Mesenchymal stem cell (in vitro differentiated cells and primary cell): ENCODE measurements at regions not wholly inside any gene's neighbourhood (a gene's known extent, or its start where the extent isn't known, plus 50 kb on each side); places are given as distances from the start of the nearest gene placed in this dataset.

ENCODE experiments used
- DNase-seq: peaks from one replicate; pipeline ENCODE4 v3.0.0-alpha.2; 2013
- H2AFZ ChIP-seq: one replicate; pipeline ENCODE4 v1.6.1; 2013; ENCODE audit warnings: low read depth, mild to moderate bottlenecking, control low read depth, inconsistent platforms, low read length, moderate library complexity
- H2AK5ac ChIP-seq: 2 replicates; pipeline ENCODE4 v1.6.1; 2013; ENCODE audit warnings: low read length, moderate library complexity, mild to moderate bottlenecking, inconsistent platforms; ENCODE audit not compliant: severe bottlenecking
- H2BK120ac ChIP-seq: one replicate; pipeline ENCODE4 v1.6.1; 2013; ENCODE audit warnings: low read depth, mild to moderate bottlenecking, inconsistent platforms, low read length, moderate library complexity
- H2BK12ac ChIP-seq, 2 experiments: one replicate each; pipeline ENCODE4 v1.6.1; 2013; ENCODE audit warnings: inconsistent platforms in 2 of 2, low read length in 2 of 2, mild to moderate bottlenecking in 2 of 2, moderate library complexity in 2 of 2, control low read depth in 1 of 2
- H2BK15ac ChIP-seq: one replicate; pipeline ENCODE4 v1.6.1; 2013; ENCODE audit warnings: mild to moderate bottlenecking, low read depth, inconsistent platforms; ENCODE audit not compliant: poor library complexity, severe bottlenecking
- H2BK5ac ChIP-seq: 2 replicates; pipeline ENCODE4 v1.6.1; 2013; ENCODE audit warnings: low read depth, mild to moderate bottlenecking, low read length, control low read depth, inconsistent platforms; ENCODE audit not compliant: poor library complexity, severe bottlenecking
- H3K14ac ChIP-seq, 2 experiments: one replicate each; pipeline ENCODE4 v1.6.1; 2013; ENCODE audit warnings: inconsistent platforms in 2 of 2, low read length in 2 of 2, control low read depth in 1 of 2, mild to moderate bottlenecking in 1 of 2, moderate library complexity in 1 of 2
- H3K18ac ChIP-seq, 2 experiments: one replicate each; pipeline ENCODE4 v1.6.1; 2013; ENCODE audit warnings: inconsistent platforms in 2 of 2, low read length in 2 of 2, control low read depth in 1 of 2, low read depth in 1 of 2, mild to moderate bottlenecking in 1 of 2
- H3K23ac ChIP-seq, 2 experiments: one replicate each; pipeline ENCODE4 v1.6.1; 2013; ENCODE audit warnings: inconsistent platforms in 2 of 2, low read length in 2 of 2, mild to moderate bottlenecking in 2 of 2, moderate library complexity in 2 of 2, control low read depth in 1 of 2
- H3K27ac ChIP-seq: 2 replicates; pipeline ENCODE4 v1.5.1; 2013; ENCODE audit warnings: mild to moderate bottlenecking, moderate library complexity, low read length, control low read depth, inconsistent platforms; ENCODE audit not compliant: poor library complexity, severe bottlenecking
- H3K27me3 ChIP-seq, 2 experiments: 2 replicates each; pipeline versions ENCODE4 v1.6.1 to v1.7.0; 2013; ENCODE audit warnings: low read length in 2 of 2, mild to moderate bottlenecking in 2 of 2, moderate library complexity in 2 of 2, control low read depth in 1 of 2, inconsistent platforms in 1 of 2; ENCODE audit not compliant: control insufficient read depth in 1 of 2, insufficient read depth in 1 of 2
- H3K36me3 ChIP-seq, 2 experiments: 2 replicates each; pipeline versions ENCODE4 v1.6.1 to v1.7.0; 2013; ENCODE audit warnings: low read length in 2 of 2, control low read depth in 1 of 2, inconsistent platforms in 1 of 2, low read depth in 1 of 2, mild to moderate bottlenecking in 1 of 2; ENCODE audit not compliant: insufficient read depth in 2 of 2, control insufficient read depth in 1 of 2
- H3K4ac ChIP-seq, 2 experiments: one replicate each; pipeline ENCODE4 v1.6.1; 2013; ENCODE audit warnings: inconsistent platforms in 2 of 2, low read length in 2 of 2, mild to moderate bottlenecking in 2 of 2, moderate library complexity in 2 of 2, control low read depth in 1 of 2, low read depth in 1 of 2
- H3K4me1 ChIP-seq: 2 replicates; pipeline ENCODE4 v1.6.1; 2013; ENCODE audit warnings: low read depth, low read length, control low read depth; ENCODE audit not compliant: control insufficient read depth, insufficient read depth
- H3K4me2 ChIP-seq: 2 replicates; pipeline ENCODE4 v1.6.1; 2013; ENCODE audit warnings: low read length, mild to moderate bottlenecking, inconsistent platforms; ENCODE audit not compliant: poor library complexity, severe bottlenecking
- H3K4me3 ChIP-seq, 2 experiments: 2 replicates each; pipeline versions ENCODE4 v1.5.1 to v1.7.0; 2013; ENCODE audit warnings: low read length in 2 of 2, mild to moderate bottlenecking in 2 of 2, control low read depth in 1 of 2, low read depth in 1 of 2; ENCODE audit not compliant: insufficient read depth in 1 of 2
- H3K79me1 ChIP-seq: replicated peaks from 2 replicates; pipeline ENCODE4 v1.6.1; 2013; ENCODE audit warnings: mild to moderate bottlenecking, control low read depth, low read length, inconsistent platforms; ENCODE audit not compliant: poor library complexity, severe bottlenecking
- H3K9ac ChIP-seq: 2 replicates; pipeline ENCODE4 v1.7.0; 2013; ENCODE audit warnings: mild to moderate bottlenecking, low read length, moderate library complexity
- H3K9me3 ChIP-seq: 2 replicates; pipeline ENCODE4 v1.7.0; 2013; ENCODE audit warnings: mild to moderate bottlenecking, low read length; ENCODE audit not compliant: control insufficient read depth
- H4K8ac ChIP-seq: one replicate; pipeline ENCODE4 v1.6.1; 2013; ENCODE audit warnings: inconsistent platforms, mild to moderate bottlenecking, low read length, moderate library complexity
- H4K91ac ChIP-seq: one replicate; pipeline ENCODE4 v1.6.1; 2013; ENCODE audit warnings: mild to moderate bottlenecking, low read length, inconsistent platforms
- WGBS: methylation state at CpG from one replicate; pipeline ENCODE4 v1.1.7; 2013; ENCODE audit warnings: mixed read lengths; 5-methylcytosine and 5-hydroxymethylcytosine counted together

GRCh38 chr3:166669781-166670180 lies 710.3 kb downstream of the ZBBX start:
- no peak overlapping the region for H3K23ac ChIP-seq
- H3K18ac ChIP-seq, result no peak overlapping the region
- H3K4me3 ChIP-seq, result no peak overlapping the region
- H2BK12ac ChIP-seq, result no peak overlapping the region
- H3K9ac ChIP-seq, result no peak overlapping the region
- no peak overlapping the region for H2AK5ac ChIP-seq
- no peaks in the 10 kb centered on the region for H3K79me1 ChIP-seq
- no peak overlapping the region for H2AFZ ChIP-seq
- no peaks in the 10 kb centered on the region for H3K4me1 ChIP-seq
- no peak overlapping the region for H2BK120ac ChIP-seq
- H3K36me3 ChIP-seq, result no peaks in the 10 kb centered on the region
- no peaks in the 10 kb centered on the region for H3K27me3 ChIP-seq
- no peak overlapping the region for H2BK5ac ChIP-seq
- no peak overlapping the region for H4K91ac ChIP-seq
- H2BK15ac ChIP-seq, result no peak overlapping the region
- DNase-seq, result no peak
- H3K27ac ChIP-seq, result no peak overlapping the region
- no peak overlapping the region for H3K4me2 ChIP-seq
- H4K8ac ChIP-seq, result no peak overlapping the region
- peaks cover 19% of the 10 kb centered on the region for H3K9me3 ChIP-seq
- H3K4ac ChIP-seq, result no peak overlapping the region
- H3K14ac ChIP-seq, result no peak overlapping the region

GRCh38 chr3:166663194-166663593 lies 716.9 kb downstream of the ZBBX start:
- Histone ChIP-seq H3K9me3 (peaks cover 29% of the 10 kb centered on the region), H3K79me1 (no peaks in the 10 kb centered on the region), H3K4me2 (no peak overlapping the region), H2AFZ (no peak overlapping the region), H3K4me3 (no peak overlapping the region), H4K8ac (no peak overlapping the region), H4K91ac (no peak overlapping the region), H3K23ac (no peak overlapping the region), H3K14ac (no peak overlapping the region), H2BK15ac (no peak overlapping the region), H3K36me3 (no peaks in the 10 kb centered on the region), H2BK12ac (no peak overlapping the region), H2BK120ac (no peak overlapping the region), H3K4ac (no peak overlapping the region), H3K4me1 (no peaks in the 10 kb centered on the region), H3K18ac (no peak overlapping the region), H2BK5ac (no peak overlapping the region), H2AK5ac (no peak overlapping the region), H3K27ac (no peak overlapping the region), H3K9ac (no peak overlapping the region), H3K27me3 (no peaks in the 10 kb centered on the region)
- 48% methylated on average over 1 of the region's 1 CpG for WGBS
- DNase-seq, result no peak

GRCh38 chr3:166661621-166662020 lies 718.5 kb downstream of the ZBBX start:
- no peak overlapping the region for H4K8ac ChIP-seq
- no peaks in the 10 kb centered on the region for H3K36me3 ChIP-seq
- peaks cover 33% of the 10 kb centered on the region for H3K9me3 ChIP-seq
- no peak overlapping the region for H3K4ac ChIP-seq
- no peak overlapping the region for H2BK5ac ChIP-seq
- H2AK5ac ChIP-seq, result no peak overlapping the region
- H3K27me3 ChIP-seq, result no peaks in the 10 kb centered on the region
- H3K18ac ChIP-seq, result no peak overlapping the region
- WGBS, result no CpG with 5 or more reads among the region's 1 CpG
- H3K23ac ChIP-seq, result no peak overlapping the region
- H2BK120ac ChIP-seq, result no peak overlapping the region
- H3K79me1 ChIP-seq, result no peaks in the 10 kb centered on the region
- no peak overlapping the region for H3K27ac ChIP-seq
- no peak overlapping the region for H3K4me2 ChIP-seq
- no peak overlapping the region for H2BK12ac ChIP-seq
- no peak overlapping the region for H3K9ac ChIP-seq
- no peak overlapping the region for H2AFZ ChIP-seq
- no peak overlapping the region for H2BK15ac ChIP-seq
- no peak for DNase-seq
- H3K14ac ChIP-seq, result no peak overlapping the region
- H4K91ac ChIP-seq, result no peak overlapping the region
- H3K4me1 ChIP-seq, result no peaks in the 10 kb centered on the region
- no peak overlapping the region for H3K4me3 ChIP-seq

GRCh38 chr3:166660962-166661361 lies 719.1 kb downstream of the ZBBX start:
- Histone ChIP-seq H3K36me3 (no peaks in the 10 kb centered on the region), H2AK5ac (no peak overlapping the region), H3K79me1 (no peaks in the 10 kb centered on the region), H3K27ac (no peak overlapping the region), H4K8ac (no peak overlapping the region), H3K4ac (no peak overlapping the region), H2BK15ac (no peak overlapping the region), H3K27me3 (no peaks in the 10 kb centered on the region), H2BK120ac (no peak overlapping the region), H3K9ac (no peak overlapping the region), H4K91ac (no peak overlapping the region), H2BK5ac (no peak overlapping the region), H3K9me3 (peaks cover 37% of the 10 kb centered on the region), H3K4me1 (no peaks in the 10 kb centered on the region), H3K18ac (no peak overlapping the region), H3K4me2 (no peak overlapping the region), H3K4me3 (no peak overlapping the region), H3K23ac (no peak overlapping the region), H2BK12ac (no peak overlapping the region), H2AFZ (no peak overlapping the region), H3K14ac (no peak overlapping the region)
- DNase-seq, result no peak
